IPS DF 19.7 (cell line): ENCODE measurements at regions not wholly inside any gene's neighbourhood (a gene's known extent, or its start where the extent isn't known, plus 50 kb on each side); places are given as distances from the start of the nearest gene placed in this dataset.
"Not testable (repeated sequence)": the region's sequence is repeated elsewhere in the genome, so short reads cannot be mapped to it uniquely, and the experiment has no call there.

Experiments
- DNase-seq: peaks from one replicate; pipeline ENCODE4 v3.0.0-alpha.2; 2013; ENCODE audit warnings: low read depth, low spot score

DNA sequence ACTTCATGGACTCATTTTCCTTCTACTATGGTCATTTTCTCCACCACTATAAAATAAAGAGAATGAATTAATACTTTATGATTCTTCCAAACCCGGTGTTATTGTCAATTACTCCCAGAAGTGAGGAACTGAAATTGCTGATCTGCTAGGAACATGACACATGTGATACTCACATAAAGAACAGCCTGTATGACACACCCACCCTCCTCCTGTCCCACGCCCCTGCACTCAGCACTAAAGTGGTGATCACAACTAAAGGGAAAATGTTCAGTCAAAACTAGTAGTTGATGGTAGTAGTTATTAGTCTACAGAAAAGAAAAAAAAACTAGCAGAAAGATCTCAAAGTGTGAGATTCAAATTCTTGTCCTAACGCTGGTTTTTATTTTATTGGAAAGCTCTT lies 1508.3 kb downstream of the RAPGEF2 start:
- DNase-seq = no peak

GRCh38 chr4:160631044-160631443 lies 1528.2 kb downstream of the RAPGEF2 start:
- no peak for DNase-seq

DNA sequence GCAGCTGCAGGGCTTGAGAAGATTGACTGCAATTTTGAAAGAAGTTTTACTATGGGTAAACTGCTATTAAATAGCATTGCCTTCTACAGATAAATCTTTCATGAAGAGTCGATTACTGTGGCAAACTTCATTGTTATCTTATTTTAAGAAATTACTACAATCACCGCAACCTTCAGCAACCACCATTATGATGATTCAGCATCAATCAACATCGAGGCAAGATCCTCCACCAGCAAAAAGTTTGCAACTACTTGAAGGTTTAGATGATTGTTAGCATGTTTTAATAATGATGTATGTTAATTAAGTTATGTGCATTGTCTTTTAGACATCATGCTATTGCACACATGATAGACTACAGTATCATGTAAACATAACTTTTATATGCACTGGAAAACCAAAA lies 1511.0 kb downstream of the FSTL5 start:
- no peak for DNase-seq

DNA sequence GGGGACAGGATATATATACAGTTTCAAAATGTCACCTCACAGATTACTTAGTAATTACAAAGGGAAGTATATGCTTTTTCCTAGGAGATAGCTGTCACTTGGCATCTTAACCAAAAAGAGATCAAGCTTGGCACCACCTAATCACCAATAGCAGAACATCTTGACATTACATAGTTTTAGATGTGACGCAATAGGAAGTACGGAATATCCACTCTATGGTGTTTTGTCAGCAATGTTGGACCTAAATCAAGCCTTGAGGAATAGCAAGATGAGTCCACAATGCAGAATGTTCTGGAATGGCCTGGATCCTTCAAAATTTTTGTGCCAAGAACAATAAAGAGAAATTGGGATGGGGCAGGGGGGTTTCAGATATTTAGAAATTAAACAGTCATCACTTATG lies 1488.2 kb downstream of the FSTL5 start:
- no peak for DNase-seq

DNA sequence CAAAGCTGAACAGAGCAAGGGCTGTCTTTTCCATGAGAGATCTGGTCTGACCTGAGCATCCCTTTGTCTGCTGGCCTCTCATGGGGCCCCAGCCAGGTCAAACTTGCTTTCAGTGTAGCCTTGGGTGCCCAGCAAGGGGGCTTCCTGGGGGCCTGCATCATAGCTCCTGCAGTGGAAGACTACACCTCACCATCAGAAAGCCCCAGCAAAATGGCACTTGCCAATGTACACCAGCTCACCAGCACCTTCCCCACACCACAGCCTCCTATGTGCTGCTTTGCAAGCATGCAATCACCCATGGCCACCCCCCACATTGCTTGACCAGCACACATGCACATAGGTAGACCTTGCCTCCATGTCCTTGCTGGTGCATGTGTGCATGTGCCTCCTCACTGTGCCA lies 1478.1 kb downstream of the FSTL5 start:
- DNase-seq = no peak

GRCh38 chr4:160701671-160702070 lies 1462.1 kb downstream of the FSTL5 start:
- DNase-seq = no peak

GRCh38 chr4:160709026-160709425 lies 1454.8 kb downstream of the FSTL5 start:
- no peak for DNase-seq

GRCh38 chr4:160709546-160709945 lies 1454.3 kb downstream of the FSTL5 start:
- DNase-seq = no peak

GRCh38 chr4:160716551-160716950 lies 1447.2 kb downstream of the FSTL5 start:
- DNase-seq = no peak

DNA sequence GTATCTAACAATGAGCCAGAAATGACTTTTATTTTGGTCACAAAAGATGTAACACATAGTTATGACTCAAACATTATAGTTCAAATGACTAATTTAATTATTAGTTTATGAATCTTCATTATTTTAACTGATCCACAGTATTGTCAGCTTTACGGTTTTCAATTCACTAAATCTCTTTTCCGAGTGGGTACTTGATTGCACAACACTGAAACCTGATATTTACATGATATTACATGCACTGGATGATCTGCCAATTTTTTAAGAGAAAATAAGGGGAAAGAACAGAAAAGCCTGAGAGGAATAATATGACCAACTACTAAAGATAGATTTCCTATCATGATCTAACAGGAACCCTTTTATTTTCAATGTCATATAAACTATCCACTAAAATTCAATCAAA lies 1446.0 kb downstream of the FSTL5 start:
- no peak for DNase-seq

GRCh38 chr4:160724063-160724462 lies 1439.7 kb downstream of the FSTL5 start:
- no peak for DNase-seq

- no peak for DNase-seq
Observed at GRCh38 chr4:160745126-160745525, 1418.7 kb downstream of the FSTL5 start.

DNA sequence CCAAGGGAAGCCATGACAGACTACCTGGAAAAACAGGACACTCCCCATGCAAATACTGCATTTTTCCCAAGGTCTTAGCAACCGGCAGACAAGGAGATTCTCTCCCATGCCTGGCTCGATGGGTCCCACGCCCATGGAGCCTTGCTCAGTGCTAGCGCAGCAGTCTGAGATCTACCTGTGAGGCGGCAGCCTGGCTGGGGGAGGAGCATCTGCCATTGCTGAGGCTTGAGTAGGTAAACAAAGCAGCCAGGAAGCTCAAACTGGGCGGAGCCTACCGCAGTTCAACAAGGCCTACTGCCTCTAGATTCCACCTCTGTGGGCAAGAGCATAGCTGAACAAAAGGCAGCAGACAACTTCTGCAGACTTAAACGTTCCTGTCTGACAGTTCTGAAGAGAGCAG lies 1417.2 kb downstream of the FSTL5 start:
- not testable (repeated sequence) for DNase-seq

DNA sequence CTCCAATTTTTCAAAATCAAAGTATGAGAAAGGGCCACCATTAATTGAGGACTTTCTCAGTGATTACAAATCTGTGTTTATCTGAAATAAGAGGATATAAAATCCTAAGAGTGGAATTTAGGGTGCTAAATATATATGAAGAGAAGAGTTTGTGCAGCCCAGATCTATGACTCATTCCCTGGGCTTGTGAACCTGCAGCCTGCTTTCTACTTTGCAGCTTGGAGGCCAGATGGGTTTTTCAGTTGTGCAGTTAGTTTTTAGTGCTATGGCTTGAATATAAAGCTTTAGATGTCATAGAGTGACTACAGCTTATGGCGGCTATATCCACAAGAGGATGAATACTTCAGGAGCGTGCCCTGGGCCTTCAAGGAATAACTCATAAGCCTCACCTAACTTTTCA lies 1391.1 kb downstream of the FSTL5 start:
- DNase-seq = no peak

DNA sequence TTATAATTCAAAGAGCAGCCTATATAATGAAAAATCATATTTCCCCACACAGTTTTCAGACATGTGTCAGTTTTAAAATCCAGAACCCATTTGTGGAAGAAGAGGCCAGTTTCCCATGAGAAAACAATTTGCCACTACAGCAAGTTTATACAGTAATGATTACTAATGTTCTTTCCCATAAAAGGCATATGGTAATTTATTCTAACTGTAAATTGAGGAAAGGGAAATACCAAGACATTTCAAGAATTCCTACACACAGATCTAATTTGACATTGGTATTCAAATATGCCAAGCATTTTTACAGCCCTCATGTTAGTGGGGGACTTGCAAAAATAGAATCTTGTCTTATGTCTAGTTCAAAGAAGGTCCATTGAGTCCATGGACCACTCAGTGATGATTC lies 1368.6 kb downstream of the FSTL5 start:
- no peak for DNase-seq

DNA sequence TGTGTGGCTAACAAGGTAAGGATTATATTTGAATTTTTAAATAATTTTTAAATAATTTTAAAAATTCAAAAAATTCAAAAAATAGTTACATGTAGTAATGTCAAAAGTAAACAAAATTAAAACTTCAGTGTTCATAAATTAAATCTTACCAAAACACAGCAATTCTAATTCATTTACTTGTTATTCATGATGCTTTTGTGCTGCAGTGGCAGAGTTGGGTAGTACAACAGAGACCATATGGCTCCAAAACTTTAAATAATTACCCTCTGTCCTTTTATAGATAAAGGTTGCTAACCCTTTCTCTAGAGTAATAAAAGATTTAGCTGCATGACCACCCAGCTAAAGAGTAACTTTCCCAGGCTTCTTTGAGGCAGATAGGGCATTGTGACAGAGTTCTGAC lies 1355.6 kb downstream of the FSTL5 start:
- DNase-seq = no peak

DNA sequence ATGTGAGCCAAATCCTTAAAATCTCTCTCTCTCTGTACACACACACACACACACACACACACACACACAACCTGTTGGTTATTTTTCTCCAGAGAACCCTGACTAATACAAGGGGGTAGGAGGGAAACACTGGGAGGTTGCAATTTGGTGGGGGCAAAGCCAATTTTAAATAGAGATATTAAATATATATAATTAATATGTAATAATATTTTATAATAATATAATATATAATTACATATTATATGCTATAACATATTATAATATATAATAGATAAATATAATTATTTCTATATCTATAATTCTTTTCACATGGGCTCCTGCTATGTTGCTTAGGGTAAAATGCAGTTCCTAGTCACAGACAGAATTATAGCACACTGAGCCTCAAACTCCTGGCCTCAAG lies 1354.2 kb downstream of the FSTL5 start:
- DNase-seq = no peak

DNA sequence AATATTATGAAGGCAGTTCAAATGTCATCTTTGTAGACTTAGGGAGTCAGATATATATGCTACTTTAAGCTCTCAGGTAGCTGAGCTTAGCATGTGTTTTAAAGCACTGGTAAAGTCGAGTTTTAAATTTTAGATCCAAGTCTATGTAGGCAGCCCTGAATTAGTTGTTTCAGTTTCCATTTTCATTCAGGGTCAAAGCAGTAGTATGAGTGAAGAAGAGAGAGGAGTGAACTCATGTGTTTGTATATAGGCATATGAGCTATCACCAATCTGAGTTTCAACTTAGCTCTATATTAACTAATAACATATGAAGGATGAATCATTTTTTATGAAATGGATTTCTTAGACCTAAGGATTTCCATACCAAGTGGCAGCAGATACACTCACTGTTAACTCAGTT lies 1353.4 kb downstream of the FSTL5 start:
- DNase-seq = no peak

- no peak for DNase-seq
Observed at GRCh38 chr4:160810941-160811340, 1352.9 kb downstream of the FSTL5 start.

- DNase-seq = no peak
Observed at GRCh38 chr4:160811956-160812355, 1351.8 kb downstream of the FSTL5 start.

DNA sequence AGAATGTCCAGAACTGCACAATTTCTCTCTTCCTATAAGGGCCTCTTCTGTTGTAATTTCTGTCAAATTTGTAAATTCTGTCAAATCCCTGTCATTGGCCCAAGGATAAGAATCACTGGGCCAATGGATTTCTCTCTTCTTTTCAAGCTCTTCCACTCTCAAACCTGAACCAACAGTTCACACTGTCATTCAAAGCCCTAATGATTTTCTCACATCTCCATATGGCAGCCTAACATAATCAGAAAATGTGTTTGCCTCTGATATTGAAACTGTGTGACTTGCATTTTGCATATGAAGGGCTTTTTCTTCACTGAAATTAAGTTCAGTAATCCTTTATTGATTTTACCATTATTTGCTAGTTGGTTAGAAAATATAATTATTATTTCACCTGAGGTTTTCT lies 1349.1 kb downstream of the FSTL5 start:
- DNase-seq = no peak

- DNase-seq = no peak
Observed at GRCh38 chr4:160818571-160818970, 1345.2 kb downstream of the FSTL5 start.

DNA sequence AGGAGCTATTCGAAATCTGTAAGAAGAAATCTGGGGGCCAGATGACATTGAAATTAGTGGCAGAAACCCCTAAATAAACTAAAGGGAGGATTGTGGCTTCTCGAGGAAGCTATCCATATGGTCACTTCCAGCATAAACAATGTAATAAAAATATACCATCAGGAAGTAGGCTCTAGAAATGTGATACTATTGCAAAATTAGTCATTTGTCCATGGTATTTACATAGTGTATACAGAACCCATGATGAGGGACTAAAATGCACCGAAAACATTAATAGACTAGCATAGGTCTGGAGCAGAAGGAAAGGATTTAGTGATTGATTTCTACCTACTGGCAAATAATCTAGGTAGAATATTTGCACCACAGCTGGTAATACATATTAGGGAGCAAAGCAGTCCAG lies 1344.0 kb downstream of the FSTL5 start:
- no peak for DNase-seq

GRCh38 chr4:160824481-160824880 lies 1339.3 kb downstream of the FSTL5 start:
- DNase-seq = no peak
